ENCODE measurements at regions not wholly inside any gene's neighbourhood (a gene's known extent, or its start where the extent isn't known, plus 50 kb on each side); places are given as distances from the start of the nearest gene placed in this dataset.

GRCh38 chr2:165033402-165033801 lies 78.1 kb upstream of the SLC38A11 start:
- DNase-seq, result no peak

GRCh38 chr2:165032559-165032958 lies 77.2 kb upstream of the SLC38A11 start:
- DNase-seq, result no peak

- no peak for DNase-seq
Observed at GRCh38 chr2:165024199-165024598, 68.9 kb upstream of the SLC38A11 start.

- no peak for DNase-seq
Observed at GRCh38 chr2:165022781-165023180, 67.5 kb upstream of the SLC38A11 start.

- no peak for DNase-seq
Observed at GRCh38 chr2:165017966-165018596, 62.8 kb upstream of the SLC38A11 start.

- no peak for DNase-seq
Observed at GRCh38 chr2:165016772-165017411, 61.6 kb upstream of the SLC38A11 start.

GRCh38 chr2:165015052-165015642 lies 59.8 kb upstream of the SLC38A11 start:
- DNase-seq, result peak in 3 of 4 experiments; percentile 3 to 16 (median 5)

GRCh38 chr2:165013944-165014619 lies 58.8 kb upstream of the SLC38A11 start:
- DNase-seq, result no peak

GRCh38 chr2:165011199-165011598 lies 55.9 kb upstream of the SLC38A11 start:
- no peak for DNase-seq

- no peak for DNase-seq
Observed at GRCh38 chr2:165010556-165010955, 55.2 kb upstream of the SLC38A11 start.

GRCh38 chr2:165009466-165009865 lies 54.1 kb upstream of the SLC38A11 start:
- no peak for DNase-seq

GRCh38 chr2:165008730-165009315 lies 53.5 kb upstream of the SLC38A11 start:
- no peak for DNase-seq

- no peak for DNase-seq
Observed at GRCh38 chr2:165007161-165007744, 51.9 kb upstream of the SLC38A11 start.

All from activated CD4-positive, CD25-positive, alpha-beta regulatory T cell (primary cell).